Coronary artery (tissue), 2 donors: ENCODE measurements at regions not wholly inside any gene's neighbourhood (a gene's known extent, or its start where the extent isn't known, plus 50 kb on each side); places are given as distances from the start of the nearest gene placed in this dataset.

Experiments used
- DNase-seq: peaks from one replicate; pipeline ENCODE4 v3.0.0-alpha.2; 2017; ENCODE audit warnings: low spot score
- H3K27ac ChIP-seq, 2 donors: fragments of 200-600 bp; sonication (generic); one replicate each; pipeline ENCODE4 v1.5.1; 2016 to 2019
- H3K4me3 ChIP-seq: fragments of 200-600 bp; sonication (generic); 2 replicates; pipeline ENCODE4 v1.5.1; 2016; ENCODE audit warnings: mild to moderate bottlenecking, moderate library complexity
- TF ChIP-seq, protein P1 (sequence below): fragments of 200-600 bp; sonication (generic); IDR thresholded peaks from one replicate; pipeline ENCODE4 v1.5.1; 2019; ENCODE audit warnings: antibody characterized with exemption

DNA sequence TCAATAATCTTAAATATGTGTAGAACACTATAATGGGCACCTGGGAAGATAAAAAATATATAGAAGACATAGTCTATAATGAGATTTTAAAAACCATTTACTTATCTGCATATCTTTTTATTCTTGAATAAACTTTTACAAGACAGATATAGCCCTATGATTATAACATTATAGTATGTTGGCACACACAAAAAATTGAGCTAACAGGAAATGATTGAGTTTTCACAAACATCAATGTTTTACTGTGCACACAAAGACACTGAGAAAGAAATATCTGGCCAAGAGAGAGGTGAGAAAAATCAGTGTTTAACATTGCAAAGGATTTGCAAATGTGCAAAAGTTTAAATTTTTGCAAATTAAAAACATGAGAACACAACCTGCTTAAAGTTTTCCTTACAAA lies 124.3 kb downstream of the BBS10 start:
- Histone ChIP-seq H3K27ac (no peak overlapping the region), H3K4me3 (no peak overlapping the region)
- no peak for DNase-seq
- TF ChIP-seq, protein P1, sequence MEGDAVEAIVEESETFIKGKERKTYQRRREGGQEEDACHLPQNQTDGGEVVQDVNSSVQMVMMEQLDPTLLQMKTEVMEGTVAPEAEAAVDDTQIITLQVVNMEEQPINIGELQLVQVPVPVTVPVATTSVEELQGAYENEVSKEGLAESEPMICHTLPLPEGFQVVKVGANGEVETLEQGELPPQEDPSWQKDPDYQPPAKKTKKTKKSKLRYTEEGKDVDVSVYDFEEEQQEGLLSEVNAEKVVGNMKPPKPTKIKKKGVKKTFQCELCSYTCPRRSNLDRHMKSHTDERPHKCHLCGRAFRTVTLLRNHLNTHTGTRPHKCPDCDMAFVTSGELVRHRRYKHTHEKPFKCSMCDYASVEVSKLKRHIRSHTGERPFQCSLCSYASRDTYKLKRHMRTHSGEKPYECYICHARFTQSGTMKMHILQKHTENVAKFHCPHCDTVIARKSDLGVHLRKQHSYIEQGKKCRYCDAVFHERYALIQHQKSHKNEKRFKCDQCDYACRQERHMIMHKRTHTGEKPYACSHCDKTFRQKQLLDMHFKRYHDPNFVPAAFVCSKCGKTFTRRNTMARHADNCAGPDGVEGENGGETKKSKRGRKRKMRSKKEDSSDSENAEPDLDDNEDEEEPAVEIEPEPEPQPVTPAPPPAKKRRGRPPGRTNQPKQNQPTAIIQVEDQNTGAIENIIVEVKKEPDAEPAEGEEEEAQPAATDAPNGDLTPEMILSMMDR, result no peak

DNA sequence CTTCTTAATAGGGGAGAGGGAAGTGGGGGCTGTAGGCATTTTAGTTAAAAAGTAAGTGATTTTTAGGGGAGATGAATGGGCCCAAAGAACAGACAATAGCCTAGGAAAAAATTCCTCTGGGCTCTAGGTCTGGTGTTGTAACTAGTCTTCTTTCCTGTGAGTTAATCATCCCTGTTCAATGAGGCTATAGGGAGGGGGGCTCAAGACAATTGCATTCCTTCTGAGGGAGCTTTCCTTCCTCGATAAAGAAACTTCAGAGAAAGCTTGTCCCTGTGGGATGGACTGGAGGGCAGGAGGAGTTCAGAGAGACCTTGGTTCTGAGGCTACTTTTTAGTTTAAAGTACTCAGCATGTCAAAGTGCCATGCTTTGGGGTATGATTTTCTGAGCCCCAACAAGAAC lies 127.2 kb downstream of the BBS10 start:
- TF ChIP-seq, protein P1, result no peak
- no peak overlapping the region for H3K4me3 ChIP-seq
- no peak overlapping the region for H3K27ac ChIP-seq
- DNase-seq, result no peak

DNA sequence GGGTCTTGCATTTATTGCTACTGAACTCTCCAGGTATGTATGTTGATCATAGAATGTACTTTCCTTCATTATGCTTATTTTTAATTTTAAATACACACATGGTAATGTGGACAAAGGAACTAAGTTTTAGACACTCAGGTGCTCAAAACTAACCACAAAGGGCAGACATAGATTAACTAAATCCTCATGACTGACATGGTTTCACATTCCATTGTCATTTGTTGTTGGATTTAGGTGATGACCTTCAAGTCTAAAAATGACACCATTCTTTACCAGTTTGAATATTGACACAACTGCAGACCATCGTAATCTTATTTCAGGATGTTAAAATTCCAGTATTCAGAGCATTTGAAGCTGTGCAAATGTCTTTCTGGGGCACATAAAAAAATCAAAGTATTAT lies 128.4 kb downstream of the BBS10 start:
- H3K27ac ChIP-seq, result no peak overlapping the region
- TF ChIP-seq, protein P1, result no peak
- H3K4me3 ChIP-seq, result no peak overlapping the region
- DNase-seq, result no peak

DNA sequence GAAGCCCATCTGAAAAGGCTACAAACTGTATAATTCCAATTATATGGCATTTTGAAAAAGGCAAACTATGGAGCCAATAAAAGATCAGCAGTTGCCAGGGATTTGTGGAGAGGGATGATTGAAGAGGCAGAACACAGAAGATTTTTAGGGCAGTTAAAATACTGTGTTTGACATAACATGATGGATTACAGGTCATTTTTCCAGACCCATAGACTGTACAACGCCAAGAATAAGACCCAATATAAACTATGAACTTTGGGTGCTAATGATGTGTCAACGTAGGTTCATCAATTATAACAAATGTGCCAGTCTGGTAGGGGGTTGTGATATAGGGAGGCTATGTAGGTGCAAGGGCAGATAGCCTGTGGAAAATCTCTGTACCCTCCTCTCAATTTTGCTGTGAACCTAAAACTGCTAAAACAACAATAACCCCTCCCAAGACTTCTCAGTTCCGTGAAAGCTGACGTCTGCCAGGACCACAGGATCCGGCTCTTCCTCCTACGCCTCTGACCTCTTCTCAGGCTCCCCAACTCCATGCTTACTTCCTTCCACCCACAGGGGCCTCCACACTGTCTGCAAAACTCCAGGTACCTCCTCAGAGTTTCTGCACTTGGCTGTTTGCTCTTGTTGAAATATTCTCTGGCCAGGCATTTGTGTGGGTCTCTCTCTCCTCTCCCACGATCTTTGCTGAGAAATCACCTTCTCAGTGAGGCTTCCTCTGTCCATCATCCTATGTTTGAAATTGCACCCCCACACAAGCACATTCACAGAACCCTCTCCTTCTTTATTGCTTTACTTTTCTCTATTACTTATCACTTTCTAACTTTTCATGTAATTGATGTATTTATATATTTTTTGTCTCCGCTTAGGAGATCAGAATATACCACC lies 131.4 kb downstream of the BBS10 start:
- H3K27ac ChIP-seq, result no peak overlapping the region
- TF ChIP-seq, protein P1, result no peak
- no peak overlapping the region for H3K4me3 ChIP-seq
- DNase-seq, result no peak

DNA sequence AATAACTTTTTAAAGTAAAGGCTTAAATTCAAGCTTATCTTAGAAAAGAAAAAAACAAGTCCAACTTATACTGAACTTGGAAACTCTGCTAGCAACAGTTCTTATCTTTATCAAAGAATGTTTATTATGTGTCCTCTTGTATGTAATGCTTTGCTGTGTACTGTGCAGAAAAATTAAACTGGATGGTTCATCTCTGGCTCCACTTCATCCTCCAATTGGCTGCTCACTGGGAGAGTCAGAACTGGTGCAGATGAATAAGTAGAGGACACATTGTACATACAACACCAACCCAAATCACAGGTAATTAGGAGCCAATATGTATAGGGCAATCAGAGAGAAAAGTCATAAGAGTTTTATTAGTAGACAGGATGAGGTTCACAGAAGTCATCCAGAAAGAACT lies 123.6 kb upstream of the NAP1L1 start:
- Histone ChIP-seq H3K27ac (no peak overlapping the region), H3K4me3 (no peak overlapping the region)
- DNase-seq, result no peak
- TF ChIP-seq, protein P1, result no peak

DNA sequence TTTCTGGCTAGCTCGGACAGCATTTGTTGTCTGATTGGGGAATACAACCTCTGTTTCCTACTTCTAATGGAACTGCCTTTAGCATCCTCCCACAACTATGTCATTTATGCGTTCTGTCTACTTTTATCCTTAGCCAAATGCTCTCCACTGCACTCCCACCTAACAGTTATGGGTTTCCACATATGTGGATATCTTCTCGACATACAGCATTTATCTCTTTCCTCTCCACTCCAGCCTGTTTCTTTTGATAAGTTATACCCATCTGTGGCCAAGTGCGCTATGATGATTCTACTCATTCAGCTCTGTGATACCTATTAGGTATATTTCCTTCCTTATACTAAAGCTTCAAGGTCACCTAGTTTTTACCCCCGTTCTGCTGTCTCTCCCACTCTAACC lies 122.2 kb upstream of the NAP1L1 start:
- TF ChIP-seq, protein P1, result no peak
- no peak for DNase-seq
- H3K27ac ChIP-seq, result no peak overlapping the region
- no peak overlapping the region for H3K4me3 ChIP-seq

DNA sequence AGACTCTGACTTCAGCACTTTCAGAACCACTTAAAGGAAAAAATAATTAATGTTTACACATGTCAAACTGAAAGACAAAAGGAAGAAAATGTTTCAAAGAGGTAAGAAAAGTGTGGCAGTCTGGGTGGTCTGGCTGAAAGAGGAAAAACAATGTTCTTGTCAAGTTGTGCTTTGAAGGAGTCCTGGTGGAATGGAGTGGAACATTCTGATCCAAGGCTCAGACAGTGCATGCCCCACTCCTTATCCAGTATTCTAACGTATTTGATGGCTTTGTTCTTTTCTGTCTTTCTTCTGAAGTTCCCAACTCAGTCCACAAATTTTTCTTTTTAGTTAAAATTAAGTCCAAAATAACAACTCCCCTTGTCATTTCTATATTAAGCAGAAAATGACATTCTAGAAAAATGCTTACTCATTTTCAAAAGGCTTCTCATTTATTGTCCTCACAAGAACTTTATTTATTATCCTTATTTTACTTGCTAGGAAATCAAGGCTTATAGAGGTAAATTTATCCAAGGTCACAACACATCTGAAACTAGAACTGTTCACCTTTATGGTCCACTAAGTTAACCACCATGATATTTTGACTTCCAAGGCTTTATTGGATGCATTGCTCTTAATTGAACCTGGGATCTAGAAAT lies 121.7 kb upstream of the NAP1L1 start:
- DNase-seq, result no peak

More for the DNA sequence above, 121.7 kb upstream of the NAP1L1 start:
- no peak overlapping the region for H3K4me3 ChIP-seq
- TF ChIP-seq, protein P1, result no peak
- no peak overlapping the region for H3K27ac ChIP-seq
